Common myeloid progenitor, CD34-positive (primary cell): ENCODE measurements at regions not wholly inside any gene's neighbourhood (a gene's known extent, or its start where the extent isn't known, plus 50 kb on each side); places are given as distances from the start of the nearest gene placed in this dataset.

Experiments
- CTCF ChIA-PET: fragments of 350-600 bp; sonication (Branson Sonifier 250); formaldehyde crosslinking; loops from one replicate; lab custom pipeline; 2021; ENCODE audit warnings: antibody characterized with exemption; lab: Charles Lee
- POLR2A ChIA-PET: fragments of 350-600 bp; sonication (Branson Sonifier 250); formaldehyde crosslinking; loops from one replicate; lab custom pipeline; 2021; ENCODE audit warnings: antibody characterized with exemption; lab: Charles Lee
- DNase-seq, 3 donors: peaks; one replicate each; pipeline versions ENCODE4 v3.0.0 to v3.0.0-alpha.2; 2013
- H3K27ac ChIP-seq, 2 experiments: 1 replicate in 1 of 2; 2 replicates in 1 of 2; pipeline ENCODE4 v1.7.0; 2013; ENCODE audit warnings: inconsistent platforms in 2 of 2, low read length in 2 of 2, mild to moderate bottlenecking in 2 of 2, low read depth in 1 of 2, moderate library complexity in 1 of 2; ENCODE audit not compliant: severe bottlenecking in 2 of 2, insufficient read depth in 1 of 2, poor library complexity in 1 of 2
- H3K27me3 ChIP-seq, 5 experiments: replicated peaks in 2 of 5; 1 replicate in 3 of 5; 2 replicates in 2 of 5; pipeline versions ENCODE4 v1.6.1 to v1.7.0; 2013; ENCODE audit warnings: low read length in 4 of 5, mild to moderate bottlenecking in 2 of 5, moderate library complexity in 2 of 5, inconsistent platforms in 1 of 5; ENCODE audit not compliant: insufficient read depth in 5 of 5, control insufficient read depth in 4 of 5
- H3K36me3 ChIP-seq, 4 experiments: 1 replicate in 2 of 4; 2 replicates in 2 of 4; pipeline versions ENCODE4 v1.6.1 to v1.7.0; 2013; ENCODE audit warnings: low read length in 3 of 4, control low read depth in 1 of 4, mild to moderate bottlenecking in 1 of 4; ENCODE audit not compliant: control insufficient read depth in 4 of 4, insufficient read depth in 4 of 4
- H3K4me1 ChIP-seq, 4 experiments: 1 replicate in 3 of 4; 2 replicates in 1 of 4; pipeline versions ENCODE4 v1.6.1 to v1.7.1; 2013; ENCODE audit warnings: low read length in 3 of 4, mild to moderate bottlenecking in 3 of 4, control low read depth in 1 of 4, inconsistent platforms in 1 of 4, moderate library complexity in 1 of 4; ENCODE audit not compliant: control insufficient read depth in 4 of 4, insufficient read depth in 4 of 4; ENCODE audit errors: control extremely low read depth in 1 of 4
- H3K4me3 ChIP-seq, 7 experiments: 1 replicate in 4 of 7; 2 replicates in 3 of 7; pipeline versions ENCODE4 v1.5.1 to v1.7.0; 2013; ENCODE audit warnings: mild to moderate bottlenecking in 7 of 7, low read length in 6 of 7, moderate library complexity in 6 of 7, inconsistent platforms in 2 of 7, low read depth in 2 of 7, control low read depth in 1 of 7; ENCODE audit not compliant: insufficient read depth in 4 of 7, control insufficient read depth in 1 of 7; ENCODE audit errors: extremely low read depth in 1 of 7
- H3K9me3 ChIP-seq, 5 experiments: 1 replicate in 4 of 5; 2 replicates in 1 of 5; pipeline versions ENCODE4 v1.6.1 to v1.7.1; 2013; ENCODE audit warnings: low read length in 4 of 5, mild to moderate bottlenecking in 2 of 5, inconsistent platforms in 1 of 5, low read depth in 1 of 5, moderate library complexity in 1 of 5; ENCODE audit not compliant: control insufficient read depth in 4 of 5, insufficient read depth in 2 of 5; ENCODE audit errors: control extremely low read depth in 1 of 5
- WGBS: methylation state at CpG from one replicate; pipeline ENCODE4 v1.1.5; 2013; ENCODE audit not compliant: insufficient coverage; 5-methylcytosine and 5-hydroxymethylcytosine counted together

- no peaks in the 10 kb centered on the region for H3K36me3 ChIP-seq
- no peaks in the 10 kb centered on the region for H3K4me1 ChIP-seq
- 83% methylated on average over 5 of the region's 6 CpGs for WGBS
- ChIA-PET CTCF (no interaction called here), POLR2A (no interaction called here)
- H3K27me3 ChIP-seq: peaks cover 0 to 5% (median 0%) of the 10 kb centered on the region in 5 experiments
- H3K9me3 ChIP-seq: peaks cover 0 to 17% (median 8%) of the 10 kb centered on the region in 5 experiments
- no peak overlapping the region for H3K4me3 ChIP-seq
- no peak for DNase-seq
- H3K27ac ChIP-seq: no peak overlapping the region
Observed at GRCh38 chrX:714131-714530, 83.5 kb downstream of the SHOX start.
